Neural crest cell (in vitro differentiated cells): ENCODE measurements at regions not wholly inside any gene's neighbourhood (a gene's known extent, or its start where the extent isn't known, plus 50 kb on each side); places are given as distances from the start of the nearest gene placed in this dataset.

ENCODE experiments used
- DNase-seq: peaks from one replicate; pipeline ENCODE4 v3.0.0; 2021; ENCODE audit warnings: low read depth, mixed read lengths, low spot score
- H3K27ac Mint-ChIP-seq: one replicate; pipeline ENCODE4 v1.8.0; 2021; ENCODE audit warnings: mild to moderate bottlenecking, mixed read lengths; ENCODE audit not compliant: unreplicated experiment
- H3K27me3 Mint-ChIP-seq: 2 replicates; pipeline ENCODE4 v1.8.0; 2021; ENCODE audit warnings: low read depth, mild to moderate bottlenecking, mixed read lengths
- H3K36me3 Mint-ChIP-seq: 2 replicates; pipeline ENCODE4 v1.8.0; 2021; ENCODE audit warnings: low read depth, mild to moderate bottlenecking, mixed read lengths
- H3K4me1 Mint-ChIP-seq: 2 replicates; pipeline ENCODE4 v1.8.0; 2021; ENCODE audit warnings: mixed read lengths
- H3K4me3 Mint-ChIP-seq: one replicate; pipeline ENCODE4 v1.8.0; 2021; ENCODE audit warnings: mild to moderate bottlenecking, mixed read lengths
- H3K9me3 Mint-ChIP-seq: 2 replicates; pipeline ENCODE4 v1.8.0; 2021; ENCODE audit warnings: mixed read lengths
- TF ChIP-seq, protein P1 (sequence below): fragments of 200-600 bp; sonication (generic); conservative IDR thresholded peaks from 2 replicates; pipeline ENCODE4 v1.5.0; 2021; ENCODE audit warnings: antibody characterized with exemption, mild to moderate bottlenecking

DNA sequence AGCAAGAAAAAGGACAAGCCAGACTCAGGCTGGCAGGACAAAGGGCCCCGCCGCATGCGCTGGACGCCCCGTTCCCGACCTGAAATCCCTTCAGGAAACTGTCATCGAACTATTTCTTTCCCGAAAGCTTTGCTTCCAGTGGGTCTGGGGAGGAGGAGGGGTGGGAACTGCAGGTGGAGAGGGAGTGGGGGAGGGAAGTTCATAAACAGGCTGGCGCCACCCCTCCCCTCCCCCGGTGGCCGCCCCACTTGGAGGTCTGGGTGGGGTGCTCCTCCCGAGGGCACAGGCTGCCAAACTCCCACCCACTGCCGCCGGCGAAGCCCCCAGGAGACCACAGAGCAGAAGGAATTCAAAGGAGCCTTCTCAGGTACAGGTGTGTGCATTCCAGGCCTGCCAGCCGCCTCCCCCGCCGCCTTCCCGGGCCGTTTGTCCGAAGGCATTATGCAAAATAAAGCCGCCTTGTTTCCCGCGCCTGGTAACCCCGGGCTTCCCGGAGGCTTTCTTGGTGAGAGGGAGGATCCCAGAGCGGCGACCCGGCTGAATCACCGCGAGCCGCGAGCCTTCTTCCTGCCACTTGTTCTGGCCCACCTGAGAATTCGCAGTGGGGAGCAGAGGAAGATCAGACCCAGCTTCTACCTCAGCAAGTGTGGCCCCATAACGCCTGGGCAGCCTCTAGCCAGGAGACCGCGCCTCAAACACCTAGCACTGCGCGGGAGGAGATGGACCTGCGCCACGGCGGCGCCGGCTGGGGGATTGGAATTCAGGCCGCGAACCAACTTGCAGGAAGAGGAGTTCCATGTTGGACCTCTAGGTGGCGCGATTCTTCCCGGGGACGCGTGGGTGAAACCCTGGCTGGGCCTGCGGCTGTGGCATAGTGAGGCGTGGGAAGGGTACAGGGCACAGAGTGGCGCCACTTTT is 101.9 kb downstream of the FOXI3 start:
- H3K27me3 Mint-ChIP-seq: peaks cover 28% of the 10 kb centered on the region

DNA sequence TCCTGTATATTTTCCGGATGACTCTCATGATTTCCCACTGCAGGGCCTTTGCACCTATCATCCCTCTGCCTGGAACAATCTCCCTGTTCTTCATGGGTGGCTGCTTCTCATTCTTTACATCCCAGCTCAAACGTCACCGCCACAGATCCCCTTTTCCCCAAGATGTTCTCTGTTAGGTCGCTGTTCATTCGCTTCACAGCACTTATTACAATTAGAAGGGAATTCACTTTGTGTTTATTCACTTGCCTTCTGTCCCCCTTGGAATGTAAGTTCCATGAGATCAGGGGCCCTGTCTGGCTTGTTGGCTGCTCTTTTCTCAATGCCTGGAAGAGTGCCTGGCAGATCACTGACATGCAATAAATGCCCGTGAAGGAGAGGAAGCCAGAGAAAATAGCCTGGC is 106.7 kb downstream of the FOXI3 start:
- DNase-seq: no peak
- Mint-ChIP-seq H3K4me1 (peaks cover 6% of the 10 kb centered on the region), H3K27me3 (peaks cover 20% of the 10 kb centered on the region), H3K9me3 (no peaks in the 10 kb centered on the region), H3K4me3 (no peak overlapping the region), H3K27ac (no peak overlapping the region), H3K36me3 (no peaks in the 10 kb centered on the region)
- TF ChIP-seq, protein P1, sequence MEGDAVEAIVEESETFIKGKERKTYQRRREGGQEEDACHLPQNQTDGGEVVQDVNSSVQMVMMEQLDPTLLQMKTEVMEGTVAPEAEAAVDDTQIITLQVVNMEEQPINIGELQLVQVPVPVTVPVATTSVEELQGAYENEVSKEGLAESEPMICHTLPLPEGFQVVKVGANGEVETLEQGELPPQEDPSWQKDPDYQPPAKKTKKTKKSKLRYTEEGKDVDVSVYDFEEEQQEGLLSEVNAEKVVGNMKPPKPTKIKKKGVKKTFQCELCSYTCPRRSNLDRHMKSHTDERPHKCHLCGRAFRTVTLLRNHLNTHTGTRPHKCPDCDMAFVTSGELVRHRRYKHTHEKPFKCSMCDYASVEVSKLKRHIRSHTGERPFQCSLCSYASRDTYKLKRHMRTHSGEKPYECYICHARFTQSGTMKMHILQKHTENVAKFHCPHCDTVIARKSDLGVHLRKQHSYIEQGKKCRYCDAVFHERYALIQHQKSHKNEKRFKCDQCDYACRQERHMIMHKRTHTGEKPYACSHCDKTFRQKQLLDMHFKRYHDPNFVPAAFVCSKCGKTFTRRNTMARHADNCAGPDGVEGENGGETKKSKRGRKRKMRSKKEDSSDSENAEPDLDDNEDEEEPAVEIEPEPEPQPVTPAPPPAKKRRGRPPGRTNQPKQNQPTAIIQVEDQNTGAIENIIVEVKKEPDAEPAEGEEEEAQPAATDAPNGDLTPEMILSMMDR: no peak

More for the DNA sequence above, 101.9 kb downstream of the FOXI3 start:
- H3K36me3 Mint-ChIP-seq: no peaks in the 10 kb centered on the region
- peak; percentile 81 for DNase-seq
- H3K9me3 Mint-ChIP-seq: no peaks in the 10 kb centered on the region
- H3K4me1 Mint-ChIP-seq: peaks cover 19% of the 10 kb centered on the region
- H3K4me3 Mint-ChIP-seq: peak overlapping the region; percentile 74
- TF ChIP-seq, protein P1: peak; percentile 85
- no peak overlapping the region for H3K27ac Mint-ChIP-seq

DNA sequence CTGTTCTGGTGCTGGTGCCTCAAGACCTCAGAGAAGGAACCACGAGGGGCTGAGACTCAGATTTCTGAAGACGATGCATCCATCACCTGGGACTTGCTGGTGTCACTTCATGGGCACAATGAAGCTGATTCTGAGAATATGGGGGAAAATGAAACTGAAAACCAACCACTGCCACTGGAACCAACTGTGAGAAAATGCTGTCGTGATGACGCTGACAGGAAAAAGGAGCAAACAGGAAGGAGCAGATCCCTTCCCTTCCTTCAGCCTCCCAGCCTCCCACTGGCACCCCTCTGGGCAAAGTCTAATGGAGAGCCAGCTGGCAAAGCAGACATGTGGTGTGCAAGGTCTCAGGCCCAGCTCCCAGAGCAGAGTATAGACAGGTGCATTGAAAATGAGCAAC is 109.7 kb downstream of the FOXI3 start:
- no peak for DNase-seq
- H3K9me3 Mint-ChIP-seq: peaks cover 4% of the 10 kb centered on the region
- TF ChIP-seq, protein P1: no peak
- peaks cover 7% of the 10 kb centered on the region for H3K27me3 Mint-ChIP-seq
- H3K27ac Mint-ChIP-seq: no peak overlapping the region
- H3K36me3 Mint-ChIP-seq: peaks cover 4% of the 10 kb centered on the region
- H3K4me1 Mint-ChIP-seq: peaks cover 4% of the 10 kb centered on the region
- H3K4me3 Mint-ChIP-seq: no peak overlapping the region

DNA sequence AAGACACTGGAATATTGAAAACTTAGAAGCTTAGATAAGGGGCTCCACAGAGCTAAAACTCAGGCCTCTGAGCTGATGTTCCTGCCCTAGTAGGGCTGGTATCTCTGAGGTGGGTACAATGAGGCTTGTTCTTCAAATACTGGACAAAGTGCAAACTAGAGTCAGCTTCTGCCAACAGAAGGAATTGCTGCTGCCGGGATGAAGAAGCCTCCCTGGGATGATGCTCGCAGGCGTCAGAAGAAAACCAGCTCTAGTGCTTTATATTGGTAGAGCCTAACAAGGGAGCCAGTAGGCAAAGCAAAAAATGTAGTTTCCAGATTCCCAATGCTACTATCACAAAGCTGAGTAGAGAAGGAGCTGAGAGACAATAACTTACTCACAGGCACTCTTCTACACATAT is 118.1 kb downstream of the FOXI3 start:
- H3K4me1 Mint-ChIP-seq: peaks cover 18% of the 10 kb centered on the region
- H3K27me3 Mint-ChIP-seq: peaks cover 14% of the 10 kb centered on the region
- no peaks in the 10 kb centered on the region for H3K36me3 Mint-ChIP-seq
- H3K9me3 Mint-ChIP-seq: no peaks in the 10 kb centered on the region
- no peak overlapping the region for H3K27ac Mint-ChIP-seq
- TF ChIP-seq, protein P1: no peak
- H3K4me3 Mint-ChIP-seq: no peak overlapping the region
- no peak for DNase-seq

DNA sequence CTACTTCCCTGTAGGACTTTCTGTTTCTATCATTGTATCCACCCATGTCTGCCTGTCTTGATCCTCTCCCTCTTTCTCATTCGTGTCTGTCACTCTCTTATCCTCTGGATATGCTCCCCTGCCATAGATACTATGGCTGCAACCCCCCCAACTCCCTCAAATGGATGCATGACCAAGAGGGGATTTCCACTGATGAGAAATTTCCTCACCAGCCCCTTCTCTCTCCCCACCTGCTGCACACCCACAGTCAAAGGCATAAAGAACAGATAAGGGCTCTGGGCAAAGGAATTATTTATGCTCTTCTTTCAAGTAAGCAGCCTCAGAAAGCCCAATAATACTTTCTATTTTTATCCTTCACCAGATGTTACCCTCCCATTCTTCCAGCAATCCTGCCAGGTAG is 121.3 kb downstream of the FOXI3 start:
- Mint-ChIP-seq H3K27ac (peak overlapping the region; percentile 13), H3K4me3 (no peak overlapping the region)

More for the DNA sequence above, 121.3 kb downstream of the FOXI3 start:
- TF ChIP-seq, protein P1: no peak
- no peak for DNase-seq
- peaks cover 23% of the 10 kb centered on the region for H3K4me1 Mint-ChIP-seq
- H3K27me3 Mint-ChIP-seq: peaks cover 3% of the 10 kb centered on the region
- H3K9me3 Mint-ChIP-seq: no peaks in the 10 kb centered on the region
- no peaks in the 10 kb centered on the region for H3K36me3 Mint-ChIP-seq
